ENCODE measurements at regions not wholly inside any gene's neighbourhood (a gene's known extent, or its start where the extent isn't known, plus 50 kb on each side); places are given as distances from the start of the nearest gene placed in this dataset.
"Not testable (repeated sequence)": the region's sequence is repeated elsewhere in the genome, so short reads cannot be mapped to it uniquely, and the experiment has no call there.

GRCh38 chr2:10225291-10226037, 77.2 kb upstream of the HPCAL1 start:
- DNase-seq: peak; percentile 48

- no peak for DNase-seq
These were observed 76.5 kb upstream of the HPCAL1 start for GRCh38 chr2:10226038-10226724.

GRCh38 chr2:10228611-10229365, 73.9 kb upstream of the HPCAL1 start:
- no peak for DNase-seq

- no peak for DNase-seq
These were observed 73.1 kb upstream of the HPCAL1 start for GRCh38 chr2:10229462-10230099.

- no peak for DNase-seq
These were observed 72.2 kb upstream of the HPCAL1 start for GRCh38 chr2:10230499-10230898.

GRCh38 chr2:10230921-10231320, 71.8 kb upstream of the HPCAL1 start:
- not testable (repeated sequence) for DNase-seq

- no peak for DNase-seq
These were observed 71.1 kb upstream of the HPCAL1 start for GRCh38 chr2:10231551-10232085.

- no peak for DNase-seq
These were observed 70.4 kb upstream of the HPCAL1 start for GRCh38 chr2:10232096-10232815.

GRCh38 chr2:10233131-10234012, 69.3 kb upstream of the HPCAL1 start:
- no peak for DNase-seq

- no peak for DNase-seq
These were observed 68.7 kb upstream of the HPCAL1 start for GRCh38 chr2:10234013-10234306.

GRCh38 chr2:10234409-10235094, 68.2 kb upstream of the HPCAL1 start:
- DNase-seq: no peak

- no peak for DNase-seq
These were observed 67.4 kb upstream of the HPCAL1 start for GRCh38 chr2:10235099-10235908.

GRCh38 chr2:10235909-10236550, 66.7 kb upstream of the HPCAL1 start:
- DNase-seq: no peak

- DNase-seq: no peak
These were observed 65.9 kb upstream of the HPCAL1 start for GRCh38 chr2:10236571-10237391.

- no peak for DNase-seq
These were observed 65.0 kb upstream of the HPCAL1 start for GRCh38 chr2:10237392-10238321.

- DNase-seq: no peak
These were observed 64.3 kb upstream of the HPCAL1 start for GRCh38 chr2:10238396-10238795.

GRCh38 chr2:10238991-10239485, 63.7 kb upstream of the HPCAL1 start:
- DNase-seq: no peak

Measured in activated effector memory CD4-positive, alpha-beta T cell treated with anti-CD3 and anti-CD28 coated beads, Interleukin-2, amount 50 U/mL, for 16 hours (primary cell).